ENCODE measurements at regions not wholly inside any gene's neighbourhood (a gene's known extent, or its start where the extent isn't known, plus 50 kb on each side); places are given as distances from the start of the nearest gene placed in this dataset.

DNA sequence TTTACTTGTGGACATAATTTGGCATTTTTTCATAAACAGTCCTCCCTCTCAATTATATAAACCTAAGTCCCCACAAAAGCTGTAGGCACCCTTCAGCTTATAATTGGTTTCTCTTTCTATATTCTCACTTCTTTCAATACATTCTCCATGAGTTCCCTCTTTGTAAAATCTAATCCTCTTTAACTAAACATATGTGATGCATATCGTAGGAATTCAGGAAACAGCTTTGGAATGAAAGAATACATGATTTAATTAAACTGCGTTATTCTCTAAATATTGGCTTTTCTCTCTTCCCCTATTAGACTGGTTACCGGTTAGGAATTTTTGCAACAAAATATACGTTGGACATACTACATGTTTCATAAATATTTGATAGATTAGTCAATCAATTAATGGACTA is 1122.6 kb downstream of the FLRT2 start:
- TF ChIP-seq TAF1 (CRISPR knock-in tag; IDR thresholded peaks at IDR 0.05) (no peak), CBX5 (CRISPR knock-in tag; IDR thresholded peaks at IDR 0.05; ENCODE audit: borderline replicate concordance) (no peak), SMAD1 (CRISPR knock-in tag; IDR thresholded peaks at IDR 0.05; ENCODE audit: borderline replicate concordance, low read depth) (no peak), ZFYVE20 (CRISPR knock-in tag; IDR thresholded peaks at IDR 0.05; ENCODE audit: borderline replicate concordance, low read depth) (no peak), KDM5A (IDR thresholded peaks at IDR 0.05; ENCODE audit: borderline replicate concordance, low read length) (no peak), GABPA (IDR thresholded peaks at IDR 0.05; ENCODE audit: low read depth, low read length) (no peak), GABPA (CRISPR knock-in tag; IDR thresholded peaks at IDR 0.05; ENCODE audit: low read depth) (no peak), JUNB (CRISPR knock-in tag; IDR thresholded peaks at IDR 0.05; ENCODE audit: borderline replicate concordance) (no peak), BHLHE40 (IDR thresholded peaks at IDR 0.05; ENCODE audit: low read length) (no peak), ZNF549 (CRISPR knock-in tag; IDR thresholded peaks at IDR 0.05) (no peak), TCF7 (IDR thresholded peaks at IDR 0.05; ENCODE audit: low read depth) (no peak), TCF7L2 (IDR thresholded peaks at IDR 0.05; ENCODE audit: low read depth, low read length) (no peak)
- TF ChIP-seq, protein P1, sequence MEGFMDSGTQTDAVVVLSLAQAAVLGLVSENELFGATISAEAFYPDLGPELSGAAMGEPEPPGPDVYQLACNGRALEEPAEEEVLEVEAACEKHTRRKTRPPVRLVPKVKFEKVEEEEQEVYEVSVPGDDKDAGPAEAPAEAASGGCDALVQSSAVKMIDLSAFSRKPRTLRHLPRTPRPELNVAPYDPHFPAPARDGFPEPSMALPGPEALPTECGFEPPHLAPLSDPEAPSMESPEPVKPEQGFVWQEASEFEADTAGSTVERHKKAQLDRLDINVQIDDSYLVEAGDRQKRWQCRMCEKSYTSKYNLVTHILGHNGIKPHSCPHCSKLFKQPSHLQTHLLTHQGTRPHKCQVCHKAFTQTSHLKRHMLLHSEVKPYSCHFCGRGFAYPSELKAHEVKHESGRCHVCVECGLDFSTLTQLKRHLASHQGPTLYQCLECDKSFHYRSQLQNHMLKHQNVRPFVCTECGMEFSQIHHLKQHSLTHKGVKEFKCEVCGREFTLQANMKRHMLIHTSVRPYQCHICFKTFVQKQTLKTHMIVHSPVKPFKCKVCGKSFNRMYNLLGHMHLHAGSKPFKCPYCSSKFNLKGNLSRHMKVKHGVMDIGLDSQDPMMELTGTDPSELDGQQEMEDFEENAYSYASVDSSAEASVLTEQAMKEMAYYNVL (CRISPR knock-in tag; IDR thresholded peaks at IDR 0.05; ENCODE audit: borderline replicate concordance), result no peak
- TF ChIP-seq, protein P2, sequence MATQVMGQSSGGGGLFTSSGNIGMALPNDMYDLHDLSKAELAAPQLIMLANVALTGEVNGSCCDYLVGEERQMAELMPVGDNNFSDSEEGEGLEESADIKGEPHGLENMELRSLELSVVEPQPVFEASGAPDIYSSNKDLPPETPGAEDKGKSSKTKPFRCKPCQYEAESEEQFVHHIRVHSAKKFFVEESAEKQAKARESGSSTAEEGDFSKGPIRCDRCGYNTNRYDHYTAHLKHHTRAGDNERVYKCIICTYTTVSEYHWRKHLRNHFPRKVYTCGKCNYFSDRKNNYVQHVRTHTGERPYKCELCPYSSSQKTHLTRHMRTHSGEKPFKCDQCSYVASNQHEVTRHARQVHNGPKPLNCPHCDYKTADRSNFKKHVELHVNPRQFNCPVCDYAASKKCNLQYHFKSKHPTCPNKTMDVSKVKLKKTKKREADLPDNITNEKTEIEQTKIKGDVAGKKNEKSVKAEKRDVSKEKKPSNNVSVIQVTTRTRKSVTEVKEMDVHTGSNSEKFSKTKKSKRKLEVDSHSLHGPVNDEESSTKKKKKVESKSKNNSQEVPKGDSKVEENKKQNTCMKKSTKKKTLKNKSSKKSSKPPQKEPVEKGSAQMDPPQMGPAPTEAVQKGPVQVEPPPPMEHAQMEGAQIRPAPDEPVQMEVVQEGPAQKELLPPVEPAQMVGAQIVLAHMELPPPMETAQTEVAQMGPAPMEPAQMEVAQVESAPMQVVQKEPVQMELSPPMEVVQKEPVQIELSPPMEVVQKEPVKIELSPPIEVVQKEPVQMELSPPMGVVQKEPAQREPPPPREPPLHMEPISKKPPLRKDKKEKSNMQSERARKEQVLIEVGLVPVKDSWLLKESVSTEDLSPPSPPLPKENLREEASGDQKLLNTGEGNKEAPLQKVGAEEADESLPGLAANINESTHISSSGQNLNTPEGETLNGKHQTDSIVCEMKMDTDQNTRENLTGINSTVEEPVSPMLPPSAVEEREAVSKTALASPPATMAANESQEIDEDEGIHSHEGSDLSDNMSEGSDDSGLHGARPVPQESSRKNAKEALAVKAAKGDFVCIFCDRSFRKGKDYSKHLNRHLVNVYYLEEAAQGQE (IDR thresholded peaks at IDR 0.05; ENCODE audit: borderline replicate concordance in 1 of 2, low read depth in 1 of 2, low read length in 2 of 2), result no peak
- TF ChIP-seq, protein P3, sequence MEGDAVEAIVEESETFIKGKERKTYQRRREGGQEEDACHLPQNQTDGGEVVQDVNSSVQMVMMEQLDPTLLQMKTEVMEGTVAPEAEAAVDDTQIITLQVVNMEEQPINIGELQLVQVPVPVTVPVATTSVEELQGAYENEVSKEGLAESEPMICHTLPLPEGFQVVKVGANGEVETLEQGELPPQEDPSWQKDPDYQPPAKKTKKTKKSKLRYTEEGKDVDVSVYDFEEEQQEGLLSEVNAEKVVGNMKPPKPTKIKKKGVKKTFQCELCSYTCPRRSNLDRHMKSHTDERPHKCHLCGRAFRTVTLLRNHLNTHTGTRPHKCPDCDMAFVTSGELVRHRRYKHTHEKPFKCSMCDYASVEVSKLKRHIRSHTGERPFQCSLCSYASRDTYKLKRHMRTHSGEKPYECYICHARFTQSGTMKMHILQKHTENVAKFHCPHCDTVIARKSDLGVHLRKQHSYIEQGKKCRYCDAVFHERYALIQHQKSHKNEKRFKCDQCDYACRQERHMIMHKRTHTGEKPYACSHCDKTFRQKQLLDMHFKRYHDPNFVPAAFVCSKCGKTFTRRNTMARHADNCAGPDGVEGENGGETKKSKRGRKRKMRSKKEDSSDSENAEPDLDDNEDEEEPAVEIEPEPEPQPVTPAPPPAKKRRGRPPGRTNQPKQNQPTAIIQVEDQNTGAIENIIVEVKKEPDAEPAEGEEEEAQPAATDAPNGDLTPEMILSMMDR (CRISPR knock-in tag; IDR thresholded peaks at IDR 0.05), result no peak
